Gastrocnemius medialis (tissue), 4 donors: ENCODE measurements at regions not wholly inside any gene's neighbourhood (a gene's known extent, or its start where the extent isn't known, plus 50 kb on each side); places are given as distances from the start of the nearest gene placed in this dataset.
"Not testable (repeated sequence)": the region's sequence is repeated elsewhere in the genome, so short reads cannot be mapped to it uniquely, and the experiment has no call there.

Experiments
- ATAC-seq, 2 donors: fragments of 150-250 bp; one replicate each; pipeline ENCODE4 v1.9.1; 2016
- DNase-seq, 2 donors: peaks; one replicate each; pipeline ENCODE4 v3.0.0-alpha.2; 2019
- H3K27ac ChIP-seq, 4 donors: fragments of 200-600 bp; sonication (generic); 1 replicate in 1 of 4; 2 replicates in 3 of 4; pipeline ENCODE4 v1.5.1; 2016 to 2018; ENCODE audit warnings: mild to moderate bottlenecking in 2 of 4, moderate library complexity in 1 of 4
- H3K27me3 ChIP-seq, 3 donors: fragments of 200-600 bp; sonication (generic) in 2 of 3; 1 replicate in 1 of 3; 2 replicates in 2 of 3; pipeline versions ENCODE4 v1.5.1 to v1.6.0; 2016 to 2019; ENCODE audit warnings: mild to moderate bottlenecking in 1 of 3, moderate library complexity in 1 of 3
- H3K36me3 ChIP-seq, 2 donors: fragments of 200-600 bp; sonication (generic) in 1 of 2; one replicate each; pipeline ENCODE4 v1.5.1; 2017 to 2018
- H3K4me1 ChIP-seq, 2 donors: fragments of 200-600 bp; sonication (generic) in 1 of 2; one replicate each; pipeline ENCODE4 v1.5.1; 2016 to 2017; ENCODE audit warnings: mild to moderate bottlenecking in 2 of 2
- H3K4me3 ChIP-seq, 4 donors: fragments of 200-600 bp; sonication (generic) in 3 of 4; 1 replicate in 1 of 4; 2 replicates in 3 of 4; pipeline ENCODE4 v1.5.1; 2016 to 2019; ENCODE audit warnings: mild to moderate bottlenecking in 2 of 4
- H3K9me3 ChIP-seq, 3 donors: fragments of 200-600 bp; sonication (generic) in 2 of 3; 1 replicate in 1 of 3; 2 replicates in 2 of 3; pipeline ENCODE4 v1.5.1; 2016 to 2019
- CTCF ChIP-seq, 5 experiments: fragments of 450-650 bp in 3 of 5; fragments of 200-600 bp in 2 of 5; sonication (generic) in 2 of 5; IDR thresholded peaks in 4 of 5; conservative IDR thresholded peaks in 1 of 5; 1 replicate in 4 of 5; 2 replicates in 1 of 5; pipeline ENCODE4 v1.5.1; 2016 to 2019; ENCODE audit warnings: antibody characterized with exemption in 5 of 5, mild to moderate bottlenecking in 3 of 5, moderate library complexity in 3 of 5
- POLR2A ChIP-seq, 2 donors: fragments of 450-650 bp; IDR thresholded peaks; one replicate each; pipeline ENCODE4 v1.6.1; 2017; ENCODE audit warnings: antibody characterized with exemption in 2 of 2, mild to moderate bottlenecking in 2 of 2, moderate library complexity in 2 of 2
- in situ Hi-C, 4 donors: fragments of 200-750 bp; cut with MboI; loops; one replicate each; pipeline versions ENCODE4 v1.15.0 to v1.8.0; 2017; ENCODE audit warnings: low sequenced_read_pairs in 4 of 4
- intact Hi-C: fragments of 100-400 bp; cut with DNase I; formaldehyde crosslinking; loops from one replicate; pipeline ENCODE4 v1.15.1; 2023; ENCODE audit warnings: low total_unique reads

- intact Hi-C loops (no loop called here), in situ Hi-C loops (no loop called here)
- no peaks in the 10 kb centered on the region for H3K27me3 ChIP-seq
- no peak overlapping the region for H3K27ac ChIP-seq
- H3K4me1 ChIP-seq, result no peaks in the 10 kb centered on the region
- H3K4me3 ChIP-seq, result no peak overlapping the region
- no peaks in the 10 kb centered on the region for H3K36me3 ChIP-seq
- H3K9me3 ChIP-seq, result no peaks in the 10 kb centered on the region
- DNase-seq, result no peak
- TF ChIP-seq CTCF (IDR thresholded peaks at IDR 0.05 in 4 of 5, conservative IDR thresholded peaks at IDR 0.05 in 1 of 5), result no peak
- no peak for TF ChIP-seq POLR2A (IDR thresholded peaks at IDR 0.05)
- no peak for ATAC-seq
Measured at GRCh38 chr20:57106692-57107091, 159.7 kb downstream of the BMP7 start.

- H3K36me3 ChIP-seq, result no peaks in the 10 kb centered on the region
- no peak overlapping the region for H3K4me3 ChIP-seq
- no peak for DNase-seq
- H3K9me3 ChIP-seq, result no peaks in the 10 kb centered on the region
- no peaks in the 10 kb centered on the region for H3K27me3 ChIP-seq
- in situ Hi-C loops (no loop called here), intact Hi-C loops (no loop called here)
- no peak for ATAC-seq
- TF ChIP-seq CTCF (IDR thresholded peaks at IDR 0.05 in 4 of 5, conservative IDR thresholded peaks at IDR 0.05 in 1 of 5) (no peak), POLR2A (IDR thresholded peaks at IDR 0.05) (no peak)
- H3K4me1 ChIP-seq, result no peaks in the 10 kb centered on the region
- H3K27ac ChIP-seq, result no peak overlapping the region
Measured at GRCh38 chr20:57107208-57107607, 159.2 kb downstream of the BMP7 start.

GRCh38 chr20:57108218-57108617, 158.2 kb downstream of the BMP7 start:
- DNase-seq (no peak), ATAC-seq (no peak)
- H3K36me3 ChIP-seq, result no peaks in the 10 kb centered on the region
- in situ Hi-C loops, result no loop called here
- no peak overlapping the region for H3K27ac ChIP-seq
- no peaks in the 10 kb centered on the region for H3K9me3 ChIP-seq
- TF ChIP-seq CTCF (IDR thresholded peaks at IDR 0.05 in 4 of 5, conservative IDR thresholded peaks at IDR 0.05 in 1 of 5), result no peak
- no peak for TF ChIP-seq POLR2A (IDR thresholded peaks at IDR 0.05)
- no peaks in the 10 kb centered on the region for H3K27me3 ChIP-seq
- intact Hi-C loops, result no loop called here
- H3K4me1 ChIP-seq, result no peaks in the 10 kb centered on the region
- no peak overlapping the region for H3K4me3 ChIP-seq

- Histone ChIP-seq H3K36me3 (no peaks in the 10 kb centered on the region), H3K4me3 (no peak overlapping the region), H3K27me3 (no peaks in the 10 kb centered on the region), H3K27ac (no peak overlapping the region), H3K4me1 (no peaks in the 10 kb centered on the region), H3K9me3 (no peaks in the 10 kb centered on the region)
- DNase-seq (no peak), ATAC-seq (no peak)
- no peak for TF ChIP-seq POLR2A (IDR thresholded peaks at IDR 0.05)
- no peak for TF ChIP-seq CTCF (IDR thresholded peaks at IDR 0.05 in 4 of 5, conservative IDR thresholded peaks at IDR 0.05 in 1 of 5)
- in situ Hi-C loops (no loop called here), intact Hi-C loops (no loop called here)
Measured at GRCh38 chr20:57108742-57109570, 157.5 kb downstream of the BMP7 start.

- intact Hi-C loops (no loop called here), in situ Hi-C loops (no loop called here)
- ATAC-seq, result no peak
- Histone ChIP-seq H3K4me3 (no peak overlapping the region), H3K27me3 (no peaks in the 10 kb centered on the region), H3K36me3 (no peaks in the 10 kb centered on the region), H3K4me1 (no peaks in the 10 kb centered on the region), H3K9me3 (no peaks in the 10 kb centered on the region), H3K27ac (no peak overlapping the region)
- TF ChIP-seq CTCF (IDR thresholded peaks at IDR 0.05 in 4 of 5, conservative IDR thresholded peaks at IDR 0.05 in 1 of 5) (no peak), POLR2A (IDR thresholded peaks at IDR 0.05) (no peak)
- no peak for DNase-seq
Measured at GRCh38 chr20:57109571-57109953, 156.9 kb downstream of the BMP7 start.

GRCh38 chr20:57110121-57111027, 156.1 kb downstream of the BMP7 start:
- not testable (repeated sequence) for H3K4me1 ChIP-seq

More at GRCh38 chr20:57110121-57111027, 156.1 kb downstream of the BMP7 start:
- H3K27me3 ChIP-seq, H3K4me3 ChIP-seq, H3K27ac ChIP-seq, ATAC-seq, in situ Hi-C loops, intact Hi-C loops, H3K9me3 ChIP-seq, H3K36me3 ChIP-seq, DNase-seq: not testable (repeated sequence)
